GM06990 (cell line): ENCODE measurements at regions not wholly inside any gene's neighbourhood (a gene's known extent, or its start where the extent isn't known, plus 50 kb on each side); places are given as distances from the start of the nearest gene placed in this dataset.

Source experiments
- DNase-seq: peaks from one replicate; pipeline ENCODE4 v3.0.0-alpha.2; 2011; ENCODE audit not compliant: insufficient read length; ENCODE audit errors: extremely low read depth
- H3K27me3 ChIP-seq: replicated peaks from 2 replicates; pipeline ENCODE4 v1.6.0; 2011; ENCODE audit warnings: low read length; ENCODE audit not compliant: control insufficient read depth, insufficient read depth
- H3K36me3 ChIP-seq: 2 replicates; pipeline ENCODE4 v1.5.1; 2011; ENCODE audit warnings: low read length; ENCODE audit not compliant: control insufficient read depth, insufficient read depth
- H3K4me3 ChIP-seq: replicated peaks from 2 replicates; pipeline ENCODE4 v1.5.1; 2011; ENCODE audit warnings: low read depth, mild to moderate bottlenecking, control low read depth, low read length
- CTCF ChIP-seq: IDR thresholded peaks from 2 replicates; pipeline ENCODE4 v1.5.1; 2011; ENCODE audit warnings: low read length, control low read depth, mild to moderate bottlenecking, inconsistent platforms; ENCODE audit not compliant: insufficient read depth, poor library complexity, severe bottlenecking

- no peaks in the 10 kb centered on the region for H3K36me3 ChIP-seq
- DNase-seq: no peak
- no peak for TF ChIP-seq CTCF
- H3K4me3 ChIP-seq: no peak overlapping the region
- no peaks in the 10 kb centered on the region for H3K27me3 ChIP-seq
Observed at GRCh38 chr3:157919319-157919887, 186.8 kb downstream of the SHOX2 start.

- Histone ChIP-seq H3K4me3 (no peak overlapping the region), H3K27me3 (no peaks in the 10 kb centered on the region), H3K36me3 (no peaks in the 10 kb centered on the region)
- no peak for DNase-seq
- no peak for TF ChIP-seq CTCF
Observed at GRCh38 chr3:157918402-157918801, 187.8 kb downstream of the SHOX2 start.

DNA sequence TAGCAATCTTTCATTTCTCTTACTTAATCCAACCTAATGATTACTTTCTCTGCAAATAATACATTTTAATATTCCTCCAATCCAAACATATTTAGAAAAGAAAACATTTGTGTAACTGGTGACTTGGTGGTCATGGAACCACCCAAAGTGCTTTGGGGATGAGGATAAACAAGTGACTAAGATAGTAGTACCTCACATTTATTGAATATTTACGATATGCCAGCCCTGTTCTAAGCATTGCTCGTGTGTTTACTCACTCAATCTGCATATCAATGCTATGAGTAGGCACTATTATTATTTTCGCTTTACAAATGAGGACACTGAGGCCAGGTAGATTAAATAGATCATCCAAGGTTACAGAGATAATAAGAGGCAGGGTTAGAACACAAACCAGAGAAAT is 189.5 kb downstream of the SHOX2 start:
- H3K4me3 ChIP-seq: no peak overlapping the region
- DNase-seq: no peak
- no peak for TF ChIP-seq CTCF
- H3K27me3 ChIP-seq: no peaks in the 10 kb centered on the region
- no peaks in the 10 kb centered on the region for H3K36me3 ChIP-seq

DNA sequence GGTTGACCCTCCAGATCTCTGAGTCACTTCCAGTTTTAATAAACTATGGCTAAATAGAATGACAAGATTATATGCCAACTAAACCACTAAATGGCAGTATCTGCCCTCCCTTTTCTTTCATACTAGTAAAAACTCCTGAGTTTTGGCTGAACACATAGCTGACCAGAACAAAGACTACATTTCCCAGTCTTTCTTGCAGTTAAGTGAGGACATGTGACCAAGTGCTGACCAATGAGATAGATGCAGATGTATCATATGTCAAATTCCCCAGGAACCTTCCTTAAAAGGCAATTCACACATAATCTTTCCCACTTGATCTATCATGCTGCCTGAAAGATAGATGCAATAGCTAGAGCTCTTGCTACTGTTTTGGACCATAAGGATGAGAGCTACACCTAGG is 191.3 kb downstream of the SHOX2 start:
- H3K4me3 ChIP-seq: no peak overlapping the region
- H3K27me3 ChIP-seq: no peaks in the 10 kb centered on the region
- no peak for DNase-seq
- TF ChIP-seq CTCF: no peak
- H3K36me3 ChIP-seq: no peaks in the 10 kb centered on the region

DNA sequence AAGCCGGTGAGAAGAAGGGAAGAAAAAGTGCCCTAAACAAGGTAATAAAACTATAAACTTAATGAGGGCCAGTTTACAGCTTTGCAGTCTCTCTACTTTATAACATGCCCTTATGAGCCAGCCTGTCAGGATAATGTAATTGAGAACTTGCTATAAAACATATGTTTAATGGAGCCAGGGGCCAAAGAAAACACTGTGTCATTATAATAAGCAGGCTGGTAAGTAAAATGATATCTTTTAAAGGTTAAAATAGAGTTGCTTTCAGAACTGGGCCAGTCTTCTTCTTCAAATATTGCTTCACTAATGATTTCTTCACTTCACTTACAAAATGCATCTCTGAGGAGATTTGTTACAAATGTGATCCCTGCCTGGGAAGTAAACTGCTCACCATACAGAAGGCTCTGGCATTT is 192.5 kb downstream of the SHOX2 start:
- no peak for TF ChIP-seq CTCF
- DNase-seq: no peak
- H3K27me3 ChIP-seq: no peaks in the 10 kb centered on the region

More for the DNA sequence above, 192.5 kb downstream of the SHOX2 start:
- H3K4me3 ChIP-seq: no peak overlapping the region
- H3K36me3 ChIP-seq: no peaks in the 10 kb centered on the region
